PC-3 (cell line): ENCODE measurements at regions not wholly inside any gene's neighbourhood (a gene's known extent, or its start where the extent isn't known, plus 50 kb on each side); places are given as distances from the start of the nearest gene placed in this dataset.

ENCODE experiments used
- ATAC-seq: fragments of 200-7000 bp; cut with Tn5 transposase; 2 replicates; pipeline ENCODE4 v1.9.1; 2020; ENCODE audit warnings: mild to moderate bottlenecking, moderate library complexity
- BruUV-seq: library from RNA; stranded (reverse); fragments of 400-500 nt; replicated peaks from 2 replicates; lab custom pipeline; 2021; lab: Mats Ljungman, UMichigan
- CTCF ChIA-PET: fragments of 300-600 bp; sonication (Branson Sonifier 250); formaldehyde crosslinking; loops from one replicate; lab custom pipeline; 2022; ENCODE audit warnings: antibody characterized with exemption; lab: Charles Lee
- POLR2A ChIA-PET: fragments of 300-600 bp; sonication (Branson Sonifier 250); formaldehyde crosslinking; loops from one replicate; lab custom pipeline; 2022; ENCODE audit warnings: antibody characterized with exemption; ENCODE audit not compliant: unreplicated experiment; lab: Charles Lee
- DNase-seq: peaks from one replicate; pipeline ENCODE4 v3.0.0-alpha.2; 2015
- H2AFZ ChIP-seq: fragments of 300-600 bp; sonication (generic); 2 replicates; pipeline ENCODE4 v1.6.0; 2016; ENCODE audit warnings: antibody characterized with exemption, low read length
- H3F3A ChIP-seq: fragments of 300-600 bp; sonication (generic); one replicate; pipeline ENCODE4 v1.6.0; 2017; ENCODE audit warnings: antibody characterized with exemption, low read length, control low read depth, mild to moderate bottlenecking; ENCODE audit not compliant: unreplicated experiment
- H3K27ac ChIP-seq: fragments of 300-600 bp; sonication (generic); 2 replicates; pipeline ENCODE4 v1.5.1; 2016; ENCODE audit warnings: mild to moderate bottlenecking, low read length
- H3K27me3 ChIP-seq: fragments of 300-600 bp; sonication (generic); 2 replicates; pipeline ENCODE4 v1.6.1; 2016; ENCODE audit warnings: low read length, mixed read lengths
- H3K36me3 ChIP-seq: fragments of 300-600 bp; sonication (generic); 2 replicates; pipeline ENCODE4 v1.6.1; 2016; ENCODE audit warnings: low read depth, mixed run types, low read length, mixed read lengths
- H3K4me1 ChIP-seq: fragments of 300-600 bp; sonication (generic); 2 replicates; pipeline ENCODE4 v1.5.1; 2016; ENCODE audit warnings: low read length; ENCODE audit not compliant: insufficient read depth
- H3K4me2 ChIP-seq: fragments of 300-600 bp; sonication (generic); 2 replicates; pipeline ENCODE4 v1.6.0; 2016; ENCODE audit warnings: low read length
- H3K4me3 ChIP-seq: fragments of 300-600 bp; sonication (generic); 2 replicates; pipeline ENCODE4 v1.5.1; 2016; ENCODE audit warnings: mild to moderate bottlenecking, low read length, mixed read lengths
- H3K79me2 ChIP-seq: fragments of 300-600 bp; sonication (generic); 2 replicates; pipeline ENCODE4 v1.6.1; 2017; ENCODE audit warnings: low read length, mixed read lengths
- H3K9ac ChIP-seq: fragments of 300-600 bp; sonication (generic); 2 replicates; pipeline ENCODE4 v1.6.0; 2016; ENCODE audit warnings: mild to moderate bottlenecking, low read length
- H3K9me2 ChIP-seq: fragments of 300-600 bp; sonication (generic); replicated peaks from 2 replicates; pipeline ENCODE4 v1.6.1; 2016; ENCODE audit warnings: mixed run types, low read length, mixed read lengths
- H3K9me3 ChIP-seq: fragments of 300-600 bp; sonication (generic); 2 replicates; pipeline ENCODE4 v1.6.1; 2016; ENCODE audit warnings: low read length, mixed read lengths
- H4K20me1 ChIP-seq: fragments of 300-600 bp; sonication (generic); 2 replicates; pipeline ENCODE4 v1.6.1; 2016; ENCODE audit warnings: low read length, mixed read lengths
- EZH2 ChIP-seq: fragments of 300-600 bp; sonication (generic); IDR thresholded peaks from one replicate; pipeline ENCODE4 v1.6.1; 2017; ENCODE audit warnings: antibody characterized with exemption, mild to moderate bottlenecking, low read length; ENCODE audit not compliant: unreplicated experiment
- EZH2phosphoT487 ChIP-seq: fragments of 300-600 bp; sonication (generic); IDR thresholded peaks from 2 replicates; pipeline ENCODE4 v1.6.1; 2018; ENCODE audit warnings: mild to moderate bottlenecking, antibody characterized with exemption, low read length, borderline replicate concordance
- intact Hi-C: fragments of 100-400 bp; cut with micrococcal nuclease; formaldehyde crosslinking; loops from 2 replicates; pipeline ENCODE4 v1.9.0; 2023
- TF ChIP-seq, protein P1 (sequence below): fragments of 300-600 bp; sonication (generic); conservative IDR thresholded peaks from 2 replicates; pipeline ENCODE4 v1.5.1; 2017; ENCODE audit warnings: antibody characterized with exemption, low read depth, mild to moderate bottlenecking, low read length

DNA sequence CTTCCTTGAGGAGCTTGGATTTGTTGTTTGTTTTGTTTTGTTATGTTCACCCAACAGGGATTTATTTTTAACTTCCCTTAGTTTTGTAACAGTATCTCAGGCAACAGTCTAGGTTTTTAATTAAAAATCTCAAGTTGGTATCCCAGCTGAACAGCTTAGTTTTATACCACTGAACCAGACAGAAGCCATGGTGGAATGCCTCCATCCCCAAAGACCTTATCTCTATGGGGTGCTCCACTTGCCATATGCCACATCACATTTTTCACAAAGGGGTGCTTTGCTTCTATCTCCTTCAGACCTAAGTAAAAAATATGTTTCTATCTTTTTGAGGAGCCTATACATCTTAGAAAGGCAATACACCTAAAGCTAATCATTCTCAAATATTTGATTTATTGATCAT lies 715.8 kb upstream of the KIF2B start:
- Histone ChIP-seq H3K9me2 (no peaks in the 10 kb centered on the region), H3K4me3 (no peak overlapping the region), H3K9me3 (peaks cover 28% of the 10 kb centered on the region), H3K27me3 (no peaks in the 10 kb centered on the region), H3K27ac (no peak overlapping the region), H3K4me1 (no peaks in the 10 kb centered on the region), H3K79me2 (no peaks in the 10 kb centered on the region), H3K4me2 (no peak overlapping the region), H3F3A (no peaks in the 10 kb centered on the region), H4K20me1 (no peaks in the 10 kb centered on the region), H3K9ac (no peak overlapping the region), H2AFZ (no peak overlapping the region), H3K36me3 (no peaks in the 10 kb centered on the region)
- TF ChIP-seq EZH2 (no peak), EZH2phosphoT487 (no peak)
- TF ChIP-seq, protein P1, sequence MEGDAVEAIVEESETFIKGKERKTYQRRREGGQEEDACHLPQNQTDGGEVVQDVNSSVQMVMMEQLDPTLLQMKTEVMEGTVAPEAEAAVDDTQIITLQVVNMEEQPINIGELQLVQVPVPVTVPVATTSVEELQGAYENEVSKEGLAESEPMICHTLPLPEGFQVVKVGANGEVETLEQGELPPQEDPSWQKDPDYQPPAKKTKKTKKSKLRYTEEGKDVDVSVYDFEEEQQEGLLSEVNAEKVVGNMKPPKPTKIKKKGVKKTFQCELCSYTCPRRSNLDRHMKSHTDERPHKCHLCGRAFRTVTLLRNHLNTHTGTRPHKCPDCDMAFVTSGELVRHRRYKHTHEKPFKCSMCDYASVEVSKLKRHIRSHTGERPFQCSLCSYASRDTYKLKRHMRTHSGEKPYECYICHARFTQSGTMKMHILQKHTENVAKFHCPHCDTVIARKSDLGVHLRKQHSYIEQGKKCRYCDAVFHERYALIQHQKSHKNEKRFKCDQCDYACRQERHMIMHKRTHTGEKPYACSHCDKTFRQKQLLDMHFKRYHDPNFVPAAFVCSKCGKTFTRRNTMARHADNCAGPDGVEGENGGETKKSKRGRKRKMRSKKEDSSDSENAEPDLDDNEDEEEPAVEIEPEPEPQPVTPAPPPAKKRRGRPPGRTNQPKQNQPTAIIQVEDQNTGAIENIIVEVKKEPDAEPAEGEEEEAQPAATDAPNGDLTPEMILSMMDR, result no peak
- POLR2A ChIA-PET, result no interaction called here
- intact Hi-C loops, result no loop called here
- DNase-seq (no peak), ATAC-seq (no peak)
- CTCF ChIA-PET, result no interaction called here
- BruUV-seq, result no TSS peak

DNA sequence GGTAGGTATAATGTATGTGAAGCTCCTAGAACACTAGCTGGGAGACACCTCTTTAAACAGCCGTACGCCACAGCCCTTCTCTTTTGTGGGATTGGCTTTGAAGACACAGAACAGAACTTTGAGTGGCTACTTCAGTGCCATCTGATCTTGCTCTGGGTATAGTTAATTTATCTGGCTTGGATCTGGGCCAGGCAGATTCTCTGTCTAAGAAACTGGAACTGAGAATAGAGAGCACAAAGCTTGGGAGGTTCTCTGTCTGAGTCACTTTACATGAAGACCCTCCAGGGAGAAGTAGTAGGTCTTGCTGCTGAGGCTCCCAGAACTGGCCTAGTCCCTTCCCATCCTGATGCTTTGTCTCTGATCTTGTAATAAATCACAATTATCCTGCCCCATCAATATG lies 721.0 kb upstream of the KIF2B start:
- Histone ChIP-seq H3F3A (no peaks in the 10 kb centered on the region), H3K79me2 (no peaks in the 10 kb centered on the region), H3K4me1 (no peaks in the 10 kb centered on the region), H3K4me3 (no peak overlapping the region), H3K9ac (no peak overlapping the region), H3K4me2 (no peak overlapping the region), H3K9me2 (no peaks in the 10 kb centered on the region), H3K36me3 (no peaks in the 10 kb centered on the region), H4K20me1 (no peaks in the 10 kb centered on the region), H3K9me3 (peaks cover 20% of the 10 kb centered on the region), H2AFZ (no peak overlapping the region), H3K27me3 (no peaks in the 10 kb centered on the region), H3K27ac (no peak overlapping the region)
- intact Hi-C loops, result no loop called here
- ChIA-PET CTCF (no interaction called here), POLR2A (no interaction called here)
- ATAC-seq, result no peak
- no TSS peak for BruUV-seq
- TF ChIP-seq, protein P1, result no peak
- TF ChIP-seq EZH2 (no peak), EZH2phosphoT487 (no peak)
- no peak for DNase-seq

DNA sequence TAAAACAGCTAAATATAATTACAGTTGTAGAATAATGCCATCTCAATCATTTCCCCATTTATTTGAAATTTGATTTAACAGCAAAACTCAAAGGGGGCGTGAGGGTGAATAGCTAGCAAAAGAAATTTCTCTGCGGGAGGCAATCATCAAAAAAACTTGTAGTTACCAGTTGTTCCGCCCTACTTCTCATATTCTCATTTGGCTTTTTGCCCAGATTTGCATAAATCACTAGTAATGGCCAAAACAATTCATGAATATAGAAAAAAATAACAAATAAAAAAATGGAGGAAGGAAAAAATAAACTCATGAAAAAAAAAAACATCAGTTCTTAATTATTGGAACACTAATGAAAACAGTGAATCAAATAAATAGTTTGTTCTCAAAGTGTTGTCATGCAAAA lies 722.6 kb upstream of the KIF2B start:
- POLR2A ChIA-PET, result no interaction called here
- CTCF ChIA-PET, result no interaction called here
- BruUV-seq, result no TSS peak
- intact Hi-C loops, result no loop called here
- no peaks in the 10 kb centered on the region for H3K36me3 ChIP-seq
- no peak overlapping the region for H3K27ac ChIP-seq
- H3K9ac ChIP-seq, result no peak overlapping the region
- H3K9me3 ChIP-seq, result peaks cover 19% of the 10 kb centered on the region
- no peaks in the 10 kb centered on the region for H3K79me2 ChIP-seq
- no peak overlapping the region for H2AFZ ChIP-seq
- H3K9me2 ChIP-seq, result no peaks in the 10 kb centered on the region
- H3F3A ChIP-seq, result no peaks in the 10 kb centered on the region
- DNase-seq (no peak), ATAC-seq (no peak)
- no peak overlapping the region for H3K4me2 ChIP-seq
- TF ChIP-seq, protein P1, result no peak
- TF ChIP-seq EZH2phosphoT487, result no peak
- no peak for TF ChIP-seq EZH2
- H3K27me3 ChIP-seq, result no peaks in the 10 kb centered on the region
- no peak overlapping the region for H3K4me3 ChIP-seq
- no peaks in the 10 kb centered on the region for H4K20me1 ChIP-seq
- H3K4me1 ChIP-seq, result no peaks in the 10 kb centered on the region
